ENCODE measurements at regions not wholly inside any gene's neighbourhood (a gene's known extent, or its start where the extent isn't known, plus 50 kb on each side); places are given as distances from the start of the nearest gene placed in this dataset.

- TF ChIP-seq ZNF565 (CRISPR knock-in tag; conservative IDR thresholded peaks at IDR 0.05; ENCODE audit: low read depth): no peak
- no peak for TF ChIP-seq GLIS3 (CRISPR knock-in tag; IDR thresholded peaks at IDR 0.05)
- TF ChIP-seq SNAI2 (CRISPR knock-in tag; IDR thresholded peaks at IDR 0.05): no peak
- no peak for TF ChIP-seq PATZ1 (CRISPR knock-in tag; IDR thresholded peaks at IDR 0.05; ENCODE audit: borderline replicate concordance)
- TF ChIP-seq ARNTL (CRISPR knock-in tag; IDR thresholded peaks at IDR 0.05; ENCODE audit: borderline replicate concordance, low read depth): no peak
- no peak for TF ChIP-seq POU6F1 (CRISPR knock-in tag; IDR thresholded peaks at IDR 0.05; ENCODE audit: borderline replicate concordance, low read depth)
- TF ChIP-seq RARB (CRISPR knock-in tag; IDR thresholded peaks at IDR 0.05): no peak
- TF ChIP-seq CSRNP3 (CRISPR knock-in tag; IDR thresholded peaks at IDR 0.05): no peak
- no peak for TF ChIP-seq ESRRG (CRISPR knock-in tag; IDR thresholded peaks at IDR 0.05)
- no peak for TF ChIP-seq TCF4 (CRISPR knock-in tag; IDR thresholded peaks at IDR 0.05; ENCODE audit: borderline replicate concordance)
- TF ChIP-seq PPARA (CRISPR knock-in tag; IDR thresholded peaks at IDR 0.05; ENCODE audit: borderline replicate concordance): no peak
- no peak for TF ChIP-seq TSHZ2 (CRISPR knock-in tag; IDR thresholded peaks at IDR 0.05)
- no peak for TF ChIP-seq CREB5 (CRISPR knock-in tag; IDR thresholded peaks at IDR 0.05; ENCODE audit: low read depth)
These were observed 60.2 kb upstream of the FLT1 start for GRCh38 chr13:28555096-28555495.

All from SK-N-SH treated with all-trans-retinoic acid at 6 μM for 48 hours (cell line).